ENCODE measurements at regions not wholly inside any gene's neighbourhood (a gene's known extent, or its start where the extent isn't known, plus 50 kb on each side); places are given as distances from the start of the nearest gene placed in this dataset.
"Not testable (repeated sequence)": the region's sequence is repeated elsewhere in the genome, so short reads cannot be mapped to it uniquely, and the experiment has no call there.

DNA sequence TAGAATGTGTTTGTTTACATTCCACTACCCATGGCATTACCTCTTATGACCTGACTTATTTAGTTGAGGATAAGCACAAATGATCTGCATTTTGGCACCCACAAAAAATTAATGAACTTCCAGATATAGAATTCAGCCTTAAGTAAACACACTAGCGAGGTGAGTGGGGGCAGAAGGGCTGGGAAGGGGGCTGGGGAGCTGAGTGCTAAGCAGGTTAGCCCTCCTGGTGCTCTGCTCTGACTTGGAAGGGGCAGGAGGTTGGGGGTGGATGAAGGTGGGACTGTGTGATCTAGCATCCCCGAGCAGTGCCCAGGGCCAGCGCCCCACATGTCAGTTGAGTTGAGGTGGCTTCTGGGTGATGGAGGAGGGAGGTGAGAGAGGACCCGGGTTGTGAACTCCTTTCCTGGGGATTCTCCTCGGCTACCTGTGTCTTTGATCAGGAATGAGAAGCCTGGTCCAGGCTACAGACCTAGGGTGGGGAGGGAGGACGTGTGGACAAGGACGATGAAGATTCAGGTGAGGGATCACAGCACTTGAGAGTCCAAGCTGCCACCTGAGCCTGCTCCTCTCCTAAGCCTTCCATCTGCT, 178.6 kb upstream of the SMAD3 start:
- peaks cover 4% of the 10 kb centered on the region for H3K9me3 ChIP-seq (ENCODE audit: low read length)
- no peaks in the 10 kb centered on the region for H3K36me3 ChIP-seq (ENCODE audit: insufficient read depth, low read length)
- no peaks in the 10 kb centered on the region for H3K27me3 ChIP-seq (ENCODE audit: insufficient read depth, low read length)
- H3K4me1 ChIP-seq (ENCODE audit: insufficient read depth, low read length): peaks cover 9% of the 10 kb centered on the region
- no peak overlapping the region for H2AFZ ChIP-seq (ENCODE audit: low read depth, low read length)
- H3K4me3 ChIP-seq (ENCODE audit: low read length): no peak overlapping the region

DNA sequence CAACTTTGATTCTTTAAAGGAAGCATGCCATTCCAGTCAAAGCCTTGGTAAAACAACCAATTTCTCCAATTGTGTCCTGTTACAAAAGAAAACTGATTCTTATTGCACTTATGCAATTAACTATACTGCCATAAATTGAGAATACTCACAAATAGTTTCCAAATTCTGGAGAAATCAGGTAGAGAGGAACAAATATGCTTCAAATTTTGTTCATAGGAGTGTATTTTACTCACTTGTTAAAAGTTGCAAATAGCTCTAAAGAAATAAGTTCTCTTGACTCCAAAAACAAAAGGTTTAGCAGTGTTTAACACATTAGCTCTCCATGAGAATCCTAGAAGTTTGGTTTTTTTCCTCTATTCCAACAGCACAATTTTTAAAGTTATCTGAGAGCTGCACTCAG, 176.1 kb upstream of the SMAD3 start:
- not testable (repeated sequence) for H3K4me3 ChIP-seq (ENCODE audit: low read length); H3K27me3 ChIP-seq (ENCODE audit: insufficient read depth, low read length); H3K36me3 ChIP-seq (ENCODE audit: insufficient read depth, low read length); H2AFZ ChIP-seq (ENCODE audit: low read depth, low read length); H3K9me3 ChIP-seq (ENCODE audit: low read length); H3K4me1 ChIP-seq (ENCODE audit: insufficient read depth, low read length)

DNA sequence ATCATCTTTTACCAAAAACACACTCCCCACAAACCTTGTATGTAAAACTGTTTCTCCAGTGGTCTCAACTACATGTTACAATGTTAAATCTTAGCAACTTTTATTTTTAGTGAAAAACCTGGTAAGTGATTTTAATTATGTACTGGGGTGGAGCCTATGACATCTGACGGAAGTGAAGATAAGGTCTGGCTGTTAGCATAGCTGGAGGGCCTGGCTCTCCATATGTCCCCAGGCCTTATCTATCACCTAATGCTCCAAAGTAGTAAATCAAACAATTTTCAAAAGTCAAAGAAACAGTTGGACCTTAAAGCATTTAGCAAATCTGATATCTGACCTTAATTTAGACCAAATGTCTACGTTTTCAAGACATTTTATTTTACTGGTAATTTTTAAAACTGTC, 173.6 kb upstream of the SMAD3 start:
- no peak overlapping the region for H2AFZ ChIP-seq (ENCODE audit: low read depth, low read length)
- no peaks in the 10 kb centered on the region for H3K36me3 ChIP-seq (ENCODE audit: insufficient read depth, low read length)
- peaks cover 8% of the 10 kb centered on the region for H3K27me3 ChIP-seq (ENCODE audit: insufficient read depth, low read length)
- H3K4me1 ChIP-seq (ENCODE audit: insufficient read depth, low read length): no peaks in the 10 kb centered on the region
- H3K9me3 ChIP-seq (ENCODE audit: low read length): no peaks in the 10 kb centered on the region
- H3K4me3 ChIP-seq (ENCODE audit: low read length): no peak overlapping the region

DNA sequence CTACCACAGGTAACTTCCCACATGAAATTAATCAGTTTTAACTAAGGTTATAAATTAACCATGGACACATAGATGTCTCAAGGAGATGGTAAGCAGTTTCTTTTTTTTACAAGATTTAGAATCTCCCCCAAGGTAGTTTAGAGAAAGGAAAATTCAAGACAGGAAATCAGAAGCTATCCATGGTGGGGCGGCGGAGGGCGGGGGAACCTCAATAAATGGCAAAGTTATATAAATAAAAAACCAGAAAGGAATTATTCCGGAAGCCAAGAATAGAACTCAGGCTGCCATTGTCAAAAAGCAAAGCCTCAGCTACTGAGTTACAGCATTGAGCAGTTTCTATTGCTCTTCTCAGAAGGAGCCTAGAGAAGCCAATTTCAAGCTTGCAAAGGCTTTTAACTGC, 172.1 kb upstream of the SMAD3 start:
- H3K4me1 ChIP-seq (ENCODE audit: insufficient read depth, low read length): no peaks in the 10 kb centered on the region
- H2AFZ ChIP-seq (ENCODE audit: low read depth, low read length): no peak overlapping the region
- H3K36me3 ChIP-seq (ENCODE audit: insufficient read depth, low read length): no peaks in the 10 kb centered on the region
- no peaks in the 10 kb centered on the region for H3K9me3 ChIP-seq (ENCODE audit: low read length)
- peaks cover 9% of the 10 kb centered on the region for H3K27me3 ChIP-seq (ENCODE audit: insufficient read depth, low read length)
- no peak overlapping the region for H3K4me3 ChIP-seq (ENCODE audit: low read length)

DNA sequence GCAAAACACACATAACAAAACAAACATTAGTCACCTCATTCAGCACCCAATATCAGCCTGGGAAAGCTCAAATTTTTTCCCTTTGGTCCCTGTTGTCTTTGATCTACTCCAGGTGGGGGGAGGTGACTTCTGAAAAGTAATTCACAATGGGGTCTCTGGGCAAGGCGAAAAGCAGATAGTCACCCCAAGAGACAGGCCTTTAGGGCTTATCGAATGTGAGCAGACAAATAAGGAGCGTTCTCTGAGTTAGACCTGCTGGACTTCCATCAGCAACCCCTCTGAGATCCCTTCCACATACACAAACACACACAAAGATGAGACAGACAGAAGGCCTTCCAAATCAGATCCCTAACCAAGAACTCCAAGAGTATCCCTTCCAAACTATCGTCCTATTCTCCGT, 171.0 kb upstream of the SMAD3 start:
- no peaks in the 10 kb centered on the region for H3K36me3 ChIP-seq (ENCODE audit: insufficient read depth, low read length)
- no peak overlapping the region for H2AFZ ChIP-seq (ENCODE audit: low read depth, low read length)
- no peaks in the 10 kb centered on the region for H3K9me3 ChIP-seq (ENCODE audit: low read length)
- peaks cover 9% of the 10 kb centered on the region for H3K27me3 ChIP-seq (ENCODE audit: insufficient read depth, low read length)
- no peak overlapping the region for H3K4me3 ChIP-seq (ENCODE audit: low read length)
- H3K4me1 ChIP-seq (ENCODE audit: insufficient read depth, low read length): no peaks in the 10 kb centered on the region

DNA sequence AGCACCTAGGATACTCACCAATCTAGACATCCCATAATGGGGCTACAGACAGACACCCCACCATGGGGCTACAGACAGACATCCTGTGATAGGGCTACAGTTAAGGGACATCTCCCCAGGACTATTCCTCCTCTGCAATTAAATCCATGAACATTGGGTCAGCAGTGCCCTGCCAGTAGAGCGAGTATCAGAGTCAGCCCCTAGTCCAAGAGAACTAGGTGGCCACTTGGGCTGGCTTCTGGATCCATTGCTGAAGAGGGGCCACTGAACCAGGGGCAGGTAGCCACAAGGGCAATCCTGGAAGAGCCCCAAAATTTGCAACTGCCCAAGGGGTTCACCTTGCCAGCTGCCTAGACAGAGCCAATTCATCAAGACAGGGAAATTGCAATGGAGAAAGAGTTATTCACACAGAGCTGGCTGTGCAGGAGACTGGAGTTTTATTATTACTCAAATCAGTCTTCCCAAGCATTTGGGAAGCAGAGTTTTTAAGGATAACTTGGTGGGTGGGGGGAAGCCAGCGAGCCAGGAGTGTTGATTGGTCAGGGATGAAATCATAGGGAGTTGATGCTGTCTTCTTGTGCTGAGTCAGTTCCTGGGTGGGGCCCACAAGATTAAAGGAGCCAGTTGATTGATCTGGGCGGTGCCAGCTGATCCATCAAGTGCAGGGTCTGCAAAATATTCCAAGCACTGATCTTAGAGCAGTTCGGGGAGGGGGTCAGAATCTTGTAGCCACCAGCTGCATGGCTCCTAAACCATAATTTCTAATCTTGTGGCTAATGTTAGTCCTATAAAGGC, 170.2 kb upstream of the SMAD3 start:
- Histone ChIP-seq H3K4me1 (ENCODE audit: insufficient read depth, low read length) (no peaks in the 10 kb centered on the region), H3K36me3 (ENCODE audit: insufficient read depth, low read length) (no peaks in the 10 kb centered on the region), H3K4me3 (ENCODE audit: low read length) (no peak overlapping the region), H3K27me3 (ENCODE audit: insufficient read depth, low read length) (peaks cover 9% of the 10 kb centered on the region), H2AFZ (ENCODE audit: low read depth, low read length) (no peak overlapping the region), H3K9me3 (ENCODE audit: low read length) (no peaks in the 10 kb centered on the region)

DNA sequence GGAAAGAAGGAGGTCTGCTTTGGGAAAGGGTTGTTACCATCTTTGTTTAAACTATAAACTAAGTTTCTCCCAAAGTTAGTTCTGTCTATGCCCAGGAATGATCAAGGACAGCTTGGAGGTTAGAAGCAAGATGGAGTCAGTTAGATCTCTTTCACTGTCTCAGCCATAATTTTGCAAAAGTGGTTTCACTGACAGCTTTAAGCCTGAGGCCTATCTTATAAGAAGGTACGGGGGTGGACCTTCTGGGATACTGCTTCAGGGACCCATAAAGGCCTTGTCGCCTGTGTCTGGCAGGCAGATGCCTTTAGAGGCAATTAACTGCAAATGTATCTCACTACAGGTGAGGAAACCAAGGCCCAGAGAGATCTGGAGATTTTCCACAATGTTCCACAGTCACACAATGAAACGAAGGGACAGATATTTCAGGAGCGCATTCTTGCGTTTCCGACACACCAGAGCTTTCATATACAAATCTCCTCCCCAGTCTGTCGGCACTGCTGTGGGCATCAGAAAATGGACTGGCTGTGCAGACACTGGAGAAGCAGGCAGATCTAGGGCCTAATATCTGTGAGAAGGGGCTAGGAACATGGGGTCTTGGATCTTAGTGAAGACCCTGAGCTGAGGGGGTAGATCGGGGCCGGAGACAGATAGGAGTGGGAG, 169.5 kb upstream of the SMAD3 start:
- H3K4me1 ChIP-seq (ENCODE audit: insufficient read depth, low read length): no peaks in the 10 kb centered on the region
- no peaks in the 10 kb centered on the region for H3K36me3 ChIP-seq (ENCODE audit: insufficient read depth, low read length)
- H3K9me3 ChIP-seq (ENCODE audit: low read length): no peaks in the 10 kb centered on the region
- peaks cover 9% of the 10 kb centered on the region for H3K27me3 ChIP-seq (ENCODE audit: insufficient read depth, low read length)
- H2AFZ ChIP-seq (ENCODE audit: low read depth, low read length): no peak overlapping the region
- no peak overlapping the region for H3K4me3 ChIP-seq (ENCODE audit: low read length)

DNA sequence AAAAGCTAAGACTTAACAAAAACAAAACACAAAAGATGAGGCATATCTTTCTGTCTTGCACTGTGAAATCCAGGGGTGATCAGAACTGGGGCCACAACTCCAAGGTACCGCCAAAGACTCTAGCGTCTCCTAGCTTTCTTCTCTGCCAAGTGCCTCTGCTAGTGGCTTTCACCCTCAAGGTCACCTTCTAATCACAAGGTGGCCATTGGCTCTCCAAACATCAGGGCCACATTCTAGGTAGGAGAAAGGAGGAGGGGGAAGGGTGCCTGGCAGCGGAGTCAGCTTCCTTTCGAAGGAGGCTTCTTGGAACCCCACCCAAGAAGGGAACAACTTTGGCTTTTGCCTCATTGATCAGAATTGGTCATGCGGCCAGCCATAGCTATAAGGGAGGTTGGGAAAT, 168.8 kb upstream of the SMAD3 start:
- H3K9me3 ChIP-seq (ENCODE audit: low read length): no peaks in the 10 kb centered on the region
- H3K4me3 ChIP-seq (ENCODE audit: low read length): no peak overlapping the region
- H2AFZ ChIP-seq (ENCODE audit: low read depth, low read length): no peak overlapping the region
- no peaks in the 10 kb centered on the region for H3K4me1 ChIP-seq (ENCODE audit: insufficient read depth, low read length)
- peaks cover 9% of the 10 kb centered on the region for H3K27me3 ChIP-seq (ENCODE audit: insufficient read depth, low read length)
- no peaks in the 10 kb centered on the region for H3K36me3 ChIP-seq (ENCODE audit: insufficient read depth, low read length)

DNA sequence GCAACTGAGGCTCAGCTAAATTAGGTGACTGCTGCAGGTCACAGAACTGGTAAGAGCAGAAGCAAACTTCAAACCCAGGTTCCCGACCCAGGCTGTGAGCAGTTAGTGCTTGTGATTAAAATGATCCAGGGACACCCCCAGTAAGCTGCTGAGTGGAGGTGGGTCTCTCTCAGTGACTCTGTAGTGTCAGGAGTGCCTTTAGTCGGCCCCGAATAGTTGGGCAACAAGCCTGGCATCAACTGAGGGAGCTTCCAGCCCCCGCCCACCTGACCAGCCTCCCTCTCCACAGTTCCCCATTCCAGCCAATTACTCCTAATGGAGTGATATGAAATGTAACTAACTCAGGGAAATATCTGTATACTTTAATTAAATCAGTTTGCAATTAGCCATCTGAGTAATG, 168.0 kb upstream of the SMAD3 start:
- Histone ChIP-seq H3K27me3 (ENCODE audit: insufficient read depth, low read length) (peaks cover 9% of the 10 kb centered on the region), H3K4me1 (ENCODE audit: insufficient read depth, low read length) (no peaks in the 10 kb centered on the region), H3K36me3 (ENCODE audit: insufficient read depth, low read length) (no peaks in the 10 kb centered on the region), H3K9me3 (ENCODE audit: low read length) (no peaks in the 10 kb centered on the region), H3K4me3 (ENCODE audit: low read length) (no peak overlapping the region), H2AFZ (ENCODE audit: low read depth, low read length) (no peak overlapping the region)

DNA sequence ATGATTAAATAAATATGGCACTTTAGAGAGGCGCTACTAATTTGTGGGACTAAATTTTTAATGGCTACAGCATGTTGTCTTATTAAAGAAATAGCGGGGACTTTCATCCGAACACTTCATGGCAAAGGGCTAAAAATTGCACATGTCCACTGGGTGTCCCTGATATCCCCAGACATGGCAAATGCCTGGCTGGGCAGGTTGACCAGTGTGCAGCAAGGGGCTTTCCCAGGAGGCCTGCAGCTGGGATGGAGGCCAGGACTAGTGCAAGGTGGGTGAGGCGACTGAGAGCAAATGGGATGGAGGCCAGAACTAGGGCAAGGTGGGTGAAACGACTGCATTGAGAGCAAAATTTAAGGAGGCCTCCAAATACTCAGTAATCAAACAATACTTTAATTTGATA, 167.4 kb upstream of the SMAD3 start:
- Histone ChIP-seq H3K9me3 (ENCODE audit: low read length) (no peaks in the 10 kb centered on the region), H3K36me3 (ENCODE audit: insufficient read depth, low read length) (no peaks in the 10 kb centered on the region), H3K4me3 (ENCODE audit: low read length) (no peak overlapping the region), H3K4me1 (ENCODE audit: insufficient read depth, low read length) (no peaks in the 10 kb centered on the region), H3K27me3 (ENCODE audit: insufficient read depth, low read length) (peaks cover 9% of the 10 kb centered on the region), H2AFZ (ENCODE audit: low read depth, low read length) (no peak overlapping the region)

DNA sequence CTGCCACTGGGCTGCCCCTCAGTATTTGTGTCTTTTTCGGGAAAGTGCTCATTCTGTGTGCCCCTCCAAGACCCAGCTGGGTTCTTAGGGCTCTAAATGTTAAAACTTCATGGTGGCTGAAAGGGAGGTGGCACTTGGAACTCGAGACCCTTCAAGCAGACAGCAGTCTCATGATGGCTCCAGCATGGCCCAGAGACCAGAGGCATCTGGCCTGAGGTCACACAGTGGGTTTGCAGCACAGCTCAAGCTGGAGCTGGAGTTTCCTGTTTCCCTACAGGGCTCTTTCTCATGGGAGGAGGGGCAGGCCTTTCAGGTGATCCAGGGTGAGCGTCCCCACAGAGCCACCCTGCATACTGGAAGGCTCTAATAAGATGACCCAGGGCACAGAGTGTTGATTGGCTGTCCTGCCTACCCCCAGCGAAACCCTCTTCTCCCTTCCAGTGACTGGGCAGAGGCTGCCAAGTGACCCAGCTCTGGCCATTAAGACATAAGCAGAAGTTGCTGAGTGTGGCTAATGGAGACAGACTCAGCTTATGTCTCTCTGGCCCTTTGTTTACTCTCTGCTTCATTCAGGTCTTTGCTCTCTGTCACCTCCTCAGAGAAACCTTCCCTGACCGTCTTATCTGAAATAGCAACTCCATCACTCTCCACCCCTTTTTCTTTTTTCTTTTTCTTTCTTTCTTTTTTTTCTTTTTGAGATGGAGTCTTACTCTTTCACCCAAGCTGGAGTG, 166.6 kb upstream of the SMAD3 start:
- Histone ChIP-seq H3K4me3 (ENCODE audit: low read length) (no peak overlapping the region), H3K9me3 (ENCODE audit: low read length) (no peaks in the 10 kb centered on the region), H2AFZ (ENCODE audit: low read depth, low read length) (no peak overlapping the region), H3K27me3 (ENCODE audit: insufficient read depth, low read length) (peaks cover 8% of the 10 kb centered on the region), H3K36me3 (ENCODE audit: insufficient read depth, low read length) (no peaks in the 10 kb centered on the region), H3K4me1 (ENCODE audit: insufficient read depth, low read length) (no peaks in the 10 kb centered on the region)

DNA sequence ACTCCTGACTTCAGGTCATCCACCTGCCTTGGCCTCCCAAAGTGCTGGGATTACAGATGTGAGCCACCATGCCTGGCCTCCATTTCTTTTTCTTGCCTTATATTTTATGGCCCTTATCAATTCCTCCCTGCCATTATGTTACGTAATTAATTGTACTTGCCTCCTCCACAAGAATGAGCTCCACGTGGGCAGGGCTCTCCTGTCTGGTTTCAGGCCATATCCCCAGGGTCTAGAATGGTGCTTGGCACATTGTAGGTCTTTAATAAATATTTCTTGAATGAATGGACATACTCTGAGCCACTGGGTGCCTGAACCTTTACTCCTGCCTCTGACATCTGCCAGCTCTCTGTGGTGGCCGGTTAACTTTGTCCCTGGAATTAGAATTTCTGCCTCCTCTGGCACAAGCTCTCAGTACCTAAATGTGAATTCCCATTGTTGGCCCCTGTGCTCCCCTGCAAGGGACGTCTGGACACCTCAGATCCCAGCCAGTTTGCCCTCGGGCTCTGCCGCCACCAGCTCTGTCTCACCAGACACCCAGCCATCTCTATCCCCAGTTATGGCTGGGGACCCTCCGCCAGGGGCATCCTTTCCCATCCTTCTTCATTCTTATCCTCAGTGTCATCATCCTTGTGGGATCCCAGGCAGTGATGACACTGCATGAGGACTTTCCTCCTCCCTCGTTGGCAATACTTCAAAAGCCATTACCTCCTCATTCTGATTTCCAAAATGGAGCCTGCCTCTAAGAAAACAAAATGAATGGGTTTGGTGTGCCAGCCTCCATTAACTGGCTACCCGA, 165.6 kb upstream of the SMAD3 start:
- Histone ChIP-seq H3K9me3 (ENCODE audit: low read length) (no peaks in the 10 kb centered on the region), H2AFZ (ENCODE audit: low read depth, low read length) (no peak overlapping the region), H3K4me3 (ENCODE audit: low read length) (no peak overlapping the region), H3K36me3 (ENCODE audit: insufficient read depth, low read length) (no peaks in the 10 kb centered on the region), H3K4me1 (ENCODE audit: insufficient read depth, low read length) (no peaks in the 10 kb centered on the region), H3K27me3 (ENCODE audit: insufficient read depth, low read length) (peaks cover 7% of the 10 kb centered on the region)
